Nephron (organoid): ENCODE measurements at regions not wholly inside any gene's neighbourhood (a gene's known extent, or its start where the extent isn't known, plus 50 kb on each side); places are given as distances from the start of the nearest gene placed in this dataset.
"Not testable (repeated sequence)": the region's sequence is repeated elsewhere in the genome, so short reads cannot be mapped to it uniquely, and the experiment has no call there.

Experiments
- H3K27ac Mint-ChIP-seq, 3 experiments: 2 replicates each; pipeline ENCODE4 v1.8.0; 2020; ENCODE audit warnings: mixed read lengths in 3 of 3, mild to moderate bottlenecking in 2 of 3, moderate library complexity in 1 of 3
- H3K27me3 Mint-ChIP-seq: 2 replicates; pipeline ENCODE4 v1.8.0; 2021; ENCODE audit warnings: low read depth, mild to moderate bottlenecking, moderate library complexity, mixed read lengths
- H3K36me3 Mint-ChIP-seq: 2 replicates; pipeline ENCODE4 v1.8.0; 2020; ENCODE audit warnings: low read depth, mixed read lengths
- H3K4me1 Mint-ChIP-seq: 2 replicates; pipeline ENCODE4 v1.8.0; 2020; ENCODE audit warnings: mixed read lengths
- H3K4me3 Mint-ChIP-seq, 3 experiments: 2 replicates each; pipeline ENCODE4 v1.8.0; 2020; ENCODE audit warnings: mild to moderate bottlenecking in 3 of 3, mixed read lengths in 3 of 3, moderate library complexity in 2 of 3
- H3K9me3 Mint-ChIP-seq: 2 replicates; pipeline ENCODE4 v1.8.0; 2020; ENCODE audit warnings: mixed read lengths
- TF ChIP-seq, protein P1 (sequence below), 3 experiments: fragments of 200-600 bp; sonication (generic); IDR thresholded peaks; one replicate each; pipeline ENCODE4 v1.5.0; 2021; ENCODE audit warnings: antibody characterized with exemption in 3 of 3; ENCODE audit not compliant: unreplicated experiment in 3 of 3

GRCh38 chr10:16242859-16243613 lies 193.8 kb upstream of the PTER start:
- H3K27me3 Mint-ChIP-seq, result no peaks in the 10 kb centered on the region
- H3K9me3 Mint-ChIP-seq, result no peaks in the 10 kb centered on the region
- TF ChIP-seq, protein P1, sequence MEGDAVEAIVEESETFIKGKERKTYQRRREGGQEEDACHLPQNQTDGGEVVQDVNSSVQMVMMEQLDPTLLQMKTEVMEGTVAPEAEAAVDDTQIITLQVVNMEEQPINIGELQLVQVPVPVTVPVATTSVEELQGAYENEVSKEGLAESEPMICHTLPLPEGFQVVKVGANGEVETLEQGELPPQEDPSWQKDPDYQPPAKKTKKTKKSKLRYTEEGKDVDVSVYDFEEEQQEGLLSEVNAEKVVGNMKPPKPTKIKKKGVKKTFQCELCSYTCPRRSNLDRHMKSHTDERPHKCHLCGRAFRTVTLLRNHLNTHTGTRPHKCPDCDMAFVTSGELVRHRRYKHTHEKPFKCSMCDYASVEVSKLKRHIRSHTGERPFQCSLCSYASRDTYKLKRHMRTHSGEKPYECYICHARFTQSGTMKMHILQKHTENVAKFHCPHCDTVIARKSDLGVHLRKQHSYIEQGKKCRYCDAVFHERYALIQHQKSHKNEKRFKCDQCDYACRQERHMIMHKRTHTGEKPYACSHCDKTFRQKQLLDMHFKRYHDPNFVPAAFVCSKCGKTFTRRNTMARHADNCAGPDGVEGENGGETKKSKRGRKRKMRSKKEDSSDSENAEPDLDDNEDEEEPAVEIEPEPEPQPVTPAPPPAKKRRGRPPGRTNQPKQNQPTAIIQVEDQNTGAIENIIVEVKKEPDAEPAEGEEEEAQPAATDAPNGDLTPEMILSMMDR (IDR thresholded peaks at IDR 0.05; ENCODE audit: unreplicated experiment in 3 of 3), result no peak
- H3K4me3 Mint-ChIP-seq, result no peak overlapping the region
- H3K4me1 Mint-ChIP-seq, result no peaks in the 10 kb centered on the region
- H3K27ac Mint-ChIP-seq, result no peak overlapping the region
- no peaks in the 10 kb centered on the region for H3K36me3 Mint-ChIP-seq

DNA sequence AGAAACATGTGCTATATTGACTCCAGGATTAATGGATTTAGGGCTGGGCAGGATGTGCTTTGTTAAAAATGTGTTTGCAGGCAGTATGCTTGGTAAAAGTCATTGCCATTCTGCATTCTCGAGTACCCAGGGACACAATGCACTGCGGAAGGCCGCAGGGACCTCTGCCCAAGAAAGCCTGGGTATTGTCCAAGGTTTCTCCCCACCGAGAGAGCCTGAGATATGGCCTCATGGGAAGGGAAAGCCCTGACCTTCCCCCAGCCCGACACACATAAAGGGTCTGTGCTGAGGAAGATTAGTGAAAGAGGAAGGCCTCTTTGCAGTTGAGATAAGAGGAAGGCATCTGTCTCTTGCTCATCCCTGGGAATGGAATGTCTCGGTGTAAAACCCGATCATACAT lies 186.7 kb upstream of the PTER start:
- not testable (repeated sequence) for H3K4me1 Mint-ChIP-seq, H3K36me3 Mint-ChIP-seq, H3K27ac Mint-ChIP-seq, H3K27me3 Mint-ChIP-seq, H3K4me3 Mint-ChIP-seq, H3K9me3 Mint-ChIP-seq

GRCh38 chr10:16256336-16256735 lies 180.5 kb upstream of the PTER start:
- H3K9me3 Mint-ChIP-seq, result peaks cover 10% of the 10 kb centered on the region
- no peaks in the 10 kb centered on the region for H3K4me1 Mint-ChIP-seq
- TF ChIP-seq, protein P1 (IDR thresholded peaks at IDR 0.05; ENCODE audit: unreplicated experiment in 3 of 3), result no peak
- H3K36me3 Mint-ChIP-seq, result no peaks in the 10 kb centered on the region
- no peak overlapping the region for H3K4me3 Mint-ChIP-seq
- no peak overlapping the region for H3K27ac Mint-ChIP-seq
- no peaks in the 10 kb centered on the region for H3K27me3 Mint-ChIP-seq

DNA sequence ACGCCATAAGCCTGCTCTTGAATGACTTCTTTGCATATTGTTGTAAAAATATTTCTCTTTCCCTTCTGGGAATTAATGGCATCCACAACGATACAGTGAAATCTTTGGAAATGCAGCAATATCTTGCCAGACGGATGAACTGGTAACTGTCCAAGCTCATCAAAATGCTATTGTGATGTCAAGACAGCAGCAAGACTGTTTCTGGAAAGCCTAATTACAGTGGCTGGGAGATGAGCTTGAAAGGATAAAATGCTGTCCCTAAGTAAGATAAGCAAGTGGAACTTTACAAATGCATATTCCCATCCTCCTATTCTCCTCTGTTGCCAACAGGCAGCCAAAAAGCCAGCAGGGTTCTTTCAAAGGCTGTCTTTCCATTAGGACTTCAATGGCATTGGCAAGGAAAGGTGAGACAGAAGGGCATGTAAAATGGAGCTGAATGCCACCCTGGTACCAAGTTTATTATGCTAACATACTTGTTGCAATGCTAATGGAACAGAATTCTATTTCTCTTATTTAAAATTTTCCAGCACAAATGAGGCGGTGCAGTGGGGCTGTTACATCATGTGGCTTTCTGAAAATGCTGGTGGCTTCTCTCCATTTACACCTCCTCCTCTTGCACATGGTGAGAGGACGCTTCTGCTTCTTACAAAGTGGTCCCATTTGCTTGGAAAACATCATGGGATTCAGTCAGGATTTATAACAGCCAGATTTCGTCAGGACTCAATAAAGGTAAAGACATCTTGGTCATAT lies 178.3 kb upstream of the PTER start:
- H3K4me1 Mint-ChIP-seq, result no peaks in the 10 kb centered on the region
- no peaks in the 10 kb centered on the region for H3K36me3 Mint-ChIP-seq
- no peaks in the 10 kb centered on the region for H3K27me3 Mint-ChIP-seq
- H3K9me3 Mint-ChIP-seq, result no peaks in the 10 kb centered on the region
- H3K27ac Mint-ChIP-seq, result no peak overlapping the region
- TF ChIP-seq, protein P1 (IDR thresholded peaks at IDR 0.05; ENCODE audit: unreplicated experiment in 3 of 3), result no peak
- no peak overlapping the region for H3K4me3 Mint-ChIP-seq

- Mint-ChIP-seq H3K27me3 (no peaks in the 10 kb centered on the region), H3K27ac (no peak overlapping the region), H3K4me3 (no peak overlapping the region), H3K9me3 (no peaks in the 10 kb centered on the region), H3K4me1 (no peaks in the 10 kb centered on the region), H3K36me3 (no peaks in the 10 kb centered on the region)
- TF ChIP-seq, protein P1 (IDR thresholded peaks at IDR 0.05; ENCODE audit: unreplicated experiment in 3 of 3), result no peak
Measured at GRCh38 chr10:16259726-16260125, 177.1 kb upstream of the PTER start.

DNA sequence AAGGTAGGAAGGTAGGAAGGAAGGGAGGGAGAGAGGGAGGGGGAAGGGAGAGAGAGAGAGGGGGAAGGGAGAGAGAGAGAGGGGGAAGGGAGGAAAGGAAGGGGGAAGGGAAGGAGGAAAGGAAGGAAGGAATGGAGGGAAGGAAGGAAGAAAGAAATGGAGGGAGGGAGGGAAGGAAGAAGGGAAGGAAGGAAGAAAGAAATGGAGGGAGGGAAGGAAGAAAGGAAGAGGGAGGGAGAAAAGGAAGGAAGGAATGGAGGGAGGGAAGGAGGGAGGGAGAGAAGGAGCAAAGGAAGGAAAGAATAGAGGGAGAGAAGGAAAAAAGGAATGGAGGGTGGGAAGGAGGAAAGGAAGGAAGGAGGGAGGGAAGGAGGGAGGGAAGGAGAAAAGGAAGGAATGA lies 176.4 kb upstream of the PTER start:
- TF ChIP-seq, protein P1 (IDR thresholded peaks at IDR 0.05; ENCODE audit: unreplicated experiment in 3 of 3), result no peak
- H3K4me3 Mint-ChIP-seq, result no peak overlapping the region
- no peak overlapping the region for H3K27ac Mint-ChIP-seq
- no peaks in the 10 kb centered on the region for H3K9me3 Mint-ChIP-seq
- no peaks in the 10 kb centered on the region for H3K4me1 Mint-ChIP-seq
- no peaks in the 10 kb centered on the region for H3K27me3 Mint-ChIP-seq
- H3K36me3 Mint-ChIP-seq, result no peaks in the 10 kb centered on the region
